EH (cell line): ENCODE measurements at regions not wholly inside any gene's neighbourhood (a gene's known extent, or its start where the extent isn't known, plus 50 kb on each side); places are given as distances from the start of the nearest gene placed in this dataset.
A peak's percentile ranks its signal among the peaks of the same experiment; 100 is the strongest.

Experiments used
- DNase-seq: peaks from one replicate; pipeline ENCODE4 v3.0.0-alpha.2; 2015; ENCODE audit warnings: low read depth

DNA sequence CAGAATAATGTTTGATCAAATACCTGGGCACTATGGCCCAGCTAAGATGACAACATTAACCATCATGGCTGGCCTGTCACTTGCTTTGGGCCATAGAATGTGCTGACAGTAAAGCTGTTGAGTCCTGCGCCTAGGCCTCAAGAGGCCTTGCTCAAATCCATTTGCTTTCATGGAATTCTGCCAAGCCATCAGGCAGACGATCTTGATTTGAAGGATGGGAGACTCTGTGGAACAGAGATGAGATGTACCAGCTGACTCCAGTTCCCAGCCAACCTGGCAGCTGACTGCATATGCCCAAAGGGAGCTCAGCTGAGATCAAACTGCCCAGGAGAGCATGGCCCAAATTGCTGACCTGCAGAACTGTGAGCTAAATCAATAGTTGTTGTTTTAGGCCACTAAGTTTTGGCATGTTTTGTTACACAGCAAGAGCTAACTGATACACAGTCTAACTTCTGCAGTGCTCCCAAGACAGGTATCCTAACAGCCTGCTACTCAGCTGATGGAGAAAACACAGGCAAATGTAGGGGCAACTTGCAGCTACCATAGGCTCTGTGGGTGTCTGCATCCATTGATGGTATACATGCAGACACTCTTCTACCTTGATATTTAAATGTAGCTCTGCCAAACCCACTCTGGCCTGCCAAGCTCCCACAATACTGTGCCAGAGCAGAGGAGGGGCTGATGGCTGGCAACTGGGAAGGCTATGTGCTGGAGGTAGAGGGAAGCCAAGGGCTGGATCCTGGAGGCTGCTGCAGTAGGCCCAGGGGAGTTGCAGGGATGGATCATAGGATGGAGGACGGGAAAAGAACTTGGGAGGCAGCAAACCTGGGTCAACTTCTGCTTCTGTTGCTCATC is 55.2 kb upstream of the RNF24 start:
- no peak for DNase-seq

GRCh38 chr20:4069751-4070150 is 54.4 kb upstream of the RNF24 start:
- DNase-seq: peak; percentile 74

DNA sequence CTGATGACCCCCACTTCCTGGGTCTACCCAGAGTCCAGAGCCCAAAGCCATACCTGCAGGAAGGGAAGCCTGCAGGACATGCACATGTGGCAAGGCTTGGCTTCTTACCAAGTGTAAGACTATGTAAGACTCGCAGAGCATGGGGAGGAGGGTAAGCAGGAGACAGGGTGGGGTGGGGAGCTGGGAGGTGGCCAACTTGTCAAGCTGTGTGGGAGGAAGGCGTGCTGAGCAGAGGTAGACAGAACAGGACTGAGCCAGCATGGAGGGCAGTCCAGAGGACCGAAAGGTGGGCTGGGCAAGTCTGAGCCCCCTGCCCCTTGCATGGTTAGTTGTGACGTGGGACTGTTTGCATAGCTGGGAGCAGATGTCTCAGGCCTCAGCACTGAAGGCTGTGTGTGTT is 53.4 kb upstream of the RNF24 start:
- no peak for DNase-seq

- DNase-seq: peak; percentile 91
Measured at GRCh38 chr20:4067600-4068261, 52.4 kb upstream of the RNF24 start.

DNA sequence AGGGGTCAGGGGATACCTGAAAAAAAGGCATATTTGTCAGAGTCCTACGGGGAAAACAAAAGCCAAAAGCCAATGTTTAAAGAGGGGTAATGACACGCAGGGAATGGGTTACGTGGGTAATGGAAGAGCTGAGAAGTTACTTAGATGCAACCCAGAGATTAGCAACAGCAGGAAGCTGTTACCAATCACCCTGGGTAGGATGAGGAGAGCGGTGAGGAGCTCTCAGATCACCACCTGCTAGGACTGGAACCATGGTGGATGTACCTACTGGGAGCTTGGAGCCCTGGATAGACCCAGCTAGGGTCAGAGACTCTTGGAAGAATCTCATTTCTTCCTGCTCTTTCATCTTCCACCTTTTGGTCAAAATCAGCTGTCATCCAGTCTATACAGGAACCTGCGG is 51.2 kb upstream of the RNF24 start:
- DNase-seq: no peak

- peak; percentile 73 for DNase-seq
Measured at GRCh38 chr20:4065391-4065844, 50.1 kb upstream of the RNF24 start.
